ENCODE measurements at regions not wholly inside any gene's neighbourhood (a gene's known extent, or its start where the extent isn't known, plus 50 kb on each side); places are given as distances from the start of the nearest gene placed in this dataset.
"Not testable (repeated sequence)": the region's sequence is repeated elsewhere in the genome, so short reads cannot be mapped to it uniquely, and the experiment has no call there.

- ChIA-PET CTCF (interaction anchor here (0.8 kb wide), 1 partner anchor 208 kb away, joined by 3 read pairs; no protein-coding TSS in a partner anchor), POLR2A (ENCODE audit: low non-redundant PET) (no interaction called here)
- DNase-seq (ENCODE audit: low spot score), result no peak
- no peak for TF ChIP-seq CTCF (conservative IDR thresholded peaks at IDR 0.05; ENCODE audit: low read depth)
- H3K27ac ChIP-seq, result no peak overlapping the region
These were observed 265.5 kb downstream of the PTH2R start for GRCh38 chr2:208671886-208672680.

- no peak for DNase-seq (ENCODE audit: low spot score)
These were observed 267.0 kb downstream of the PTH2R start for GRCh38 chr2:208673631-208674030.

GRCh38 chr2:208674919-208675318 lies 268.3 kb downstream of the PTH2R start:
- POLR2A ChIA-PET (ENCODE audit: low non-redundant PET), result no interaction called here
- TF ChIP-seq CTCF (conservative IDR thresholded peaks at IDR 0.05; ENCODE audit: low read depth), result no peak
- CTCF ChIA-PET, result interaction anchor here (0.6 kb wide), 1 partner anchor 939 kb away, joined by 8 read pairs; no protein-coding TSS in a partner anchor

More at GRCh38 chr2:208673631-208674030, 267.0 kb downstream of the PTH2R start:
- ChIA-PET CTCF (interaction anchor here (0.6 kb wide), 1 partner anchor 56 kb away, joined by 3 read pairs; no protein-coding TSS in a partner anchor), POLR2A (ENCODE audit: low non-redundant PET) (no interaction called here)
- no peak for TF ChIP-seq CTCF (conservative IDR thresholded peaks at IDR 0.05; ENCODE audit: low read depth)
- H3K27ac ChIP-seq, result no peak overlapping the region

DNA sequence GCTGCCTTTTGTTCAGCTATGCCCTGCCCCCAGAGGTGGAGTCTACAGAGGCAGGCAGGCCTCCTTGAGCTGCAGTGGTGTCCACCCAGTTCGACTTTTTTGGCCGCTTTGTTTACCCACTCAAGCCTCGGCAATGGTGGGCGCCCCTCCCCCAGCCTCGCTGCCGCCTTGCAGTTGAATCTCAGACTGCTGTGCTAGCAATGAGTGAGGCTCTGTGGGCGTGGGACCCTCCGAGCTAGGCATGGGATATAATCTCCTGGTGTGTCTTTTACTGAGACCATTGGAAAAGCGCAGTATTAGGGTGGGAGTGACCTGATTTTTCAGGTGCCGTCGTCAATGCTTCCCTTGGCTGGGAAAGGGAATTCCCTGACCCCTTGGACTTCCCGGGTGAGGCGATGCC lies 279.3 kb downstream of the PTH2R start:
- CTCF ChIA-PET; DNase-seq (ENCODE audit: low spot score); POLR2A ChIA-PET (ENCODE audit: low non-redundant PET); H3K27ac ChIP-seq: not testable (repeated sequence)

More at GRCh38 chr2:208674919-208675318, 268.3 kb downstream of the PTH2R start:
- no peak overlapping the region for H3K27ac ChIP-seq
- no peak for DNase-seq (ENCODE audit: low spot score)

GRCh38 chr2:208686665-208687064 lies 280.1 kb downstream of the PTH2R start:
- TF ChIP-seq CTCF (conservative IDR thresholded peaks at IDR 0.05; ENCODE audit: low read depth), result no peak
- ChIA-PET POLR2A (ENCODE audit: low non-redundant PET) (no interaction called here), CTCF (no interaction called here)
- no peak overlapping the region for H3K27ac ChIP-seq
- peak; percentile 2 for DNase-seq (ENCODE audit: low spot score)

DNA sequence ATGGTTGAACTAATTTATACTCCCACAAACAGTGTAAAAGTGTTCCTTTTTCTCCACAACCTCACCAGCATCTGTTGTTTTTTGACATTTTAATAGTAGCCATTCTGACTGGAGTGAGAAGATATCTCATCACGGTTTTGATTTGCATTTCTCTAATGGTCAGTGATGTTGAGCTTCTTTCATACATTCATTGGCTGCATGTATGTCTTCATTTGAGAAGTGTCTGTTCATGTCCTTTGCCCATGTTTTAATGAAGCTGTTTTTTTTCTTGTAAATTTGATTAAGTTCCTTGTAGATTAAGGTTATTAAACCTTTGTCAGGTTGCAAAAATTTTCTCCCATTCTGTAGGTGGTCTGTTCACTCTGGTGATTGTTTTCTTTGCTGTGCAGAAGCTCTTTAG lies 281.1 kb downstream of the PTH2R start:
- POLR2A ChIA-PET (ENCODE audit: low non-redundant PET); H3K27ac ChIP-seq; DNase-seq (ENCODE audit: low spot score): not testable (repeated sequence)
- CTCF ChIA-PET, result interaction anchor here (0.6 to 0.7 kb wide), 2 partner anchors 24 to 446 kb away, joined by 3 to 4 read pairs; no protein-coding TSS in a partner anchor

- no peak for TF ChIP-seq CTCF (conservative IDR thresholded peaks at IDR 0.05; ENCODE audit: low read depth)
- no peak overlapping the region for H3K27ac ChIP-seq
- CTCF ChIA-PET, result no interaction called here
- POLR2A ChIA-PET (ENCODE audit: low non-redundant PET), result no interaction called here
- no peak for DNase-seq (ENCODE audit: low spot score)
These were observed 291.5 kb downstream of the PTH2R start for GRCh38 chr2:208698114-208698513.
